ENCODE measurements at regions not wholly inside any gene's neighbourhood (a gene's known extent, or its start where the extent isn't known, plus 50 kb on each side); places are given as distances from the start of the nearest gene placed in this dataset.

DNA sequence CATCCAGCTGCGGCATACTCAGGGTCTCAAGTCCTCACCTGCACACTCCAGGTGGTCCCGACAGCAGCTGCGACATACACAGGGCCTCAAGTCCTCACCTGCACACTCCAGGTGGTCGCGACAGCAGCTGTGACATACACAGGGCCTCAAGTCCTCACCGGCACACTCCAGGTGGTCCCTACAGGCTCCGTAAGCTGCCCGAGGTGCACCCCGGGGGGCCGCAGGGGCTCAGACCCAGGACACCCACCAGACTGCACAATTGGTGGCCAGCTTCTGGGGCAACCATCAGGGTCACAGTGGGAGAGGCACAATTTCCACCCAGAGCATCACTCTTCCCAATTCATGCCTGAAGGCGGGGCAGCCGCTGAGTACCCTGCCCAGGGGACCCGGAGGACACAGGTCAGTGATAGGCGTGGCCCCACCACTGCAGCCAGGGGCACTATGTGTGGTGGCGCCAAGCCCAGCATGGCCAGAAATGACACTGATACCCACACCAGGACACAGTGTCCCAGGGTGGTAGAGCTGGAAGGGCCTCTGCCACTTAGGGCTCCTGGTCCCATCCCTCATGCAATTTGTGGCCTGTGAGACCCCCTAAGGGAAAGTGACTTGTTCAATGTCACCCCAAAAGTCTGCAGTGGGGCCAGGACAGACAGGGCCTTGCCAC is 57.5 kb upstream of the ZNF469 start:
- no peak for DNase-seq

DNA sequence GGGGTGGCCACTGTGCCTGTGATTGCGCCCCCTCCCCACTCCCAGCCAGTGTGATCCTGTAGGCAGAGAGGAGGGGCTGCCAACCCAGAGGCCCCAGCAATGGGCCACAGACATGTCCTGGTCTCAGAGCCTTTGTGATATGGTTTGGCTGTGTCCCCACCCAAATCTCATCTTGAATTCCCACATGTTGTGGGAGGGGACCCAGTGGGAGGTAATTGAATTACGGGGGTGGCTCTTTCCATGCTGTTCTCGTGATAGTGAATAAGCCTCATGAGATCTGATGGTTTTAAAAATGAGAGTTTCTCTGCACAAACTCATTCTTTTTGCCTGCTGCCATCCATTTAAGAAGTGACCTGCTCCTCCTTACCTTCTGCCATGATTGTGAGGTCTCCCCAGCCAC is 56.8 kb upstream of the ZNF469 start:
- no peak for DNase-seq

DNA sequence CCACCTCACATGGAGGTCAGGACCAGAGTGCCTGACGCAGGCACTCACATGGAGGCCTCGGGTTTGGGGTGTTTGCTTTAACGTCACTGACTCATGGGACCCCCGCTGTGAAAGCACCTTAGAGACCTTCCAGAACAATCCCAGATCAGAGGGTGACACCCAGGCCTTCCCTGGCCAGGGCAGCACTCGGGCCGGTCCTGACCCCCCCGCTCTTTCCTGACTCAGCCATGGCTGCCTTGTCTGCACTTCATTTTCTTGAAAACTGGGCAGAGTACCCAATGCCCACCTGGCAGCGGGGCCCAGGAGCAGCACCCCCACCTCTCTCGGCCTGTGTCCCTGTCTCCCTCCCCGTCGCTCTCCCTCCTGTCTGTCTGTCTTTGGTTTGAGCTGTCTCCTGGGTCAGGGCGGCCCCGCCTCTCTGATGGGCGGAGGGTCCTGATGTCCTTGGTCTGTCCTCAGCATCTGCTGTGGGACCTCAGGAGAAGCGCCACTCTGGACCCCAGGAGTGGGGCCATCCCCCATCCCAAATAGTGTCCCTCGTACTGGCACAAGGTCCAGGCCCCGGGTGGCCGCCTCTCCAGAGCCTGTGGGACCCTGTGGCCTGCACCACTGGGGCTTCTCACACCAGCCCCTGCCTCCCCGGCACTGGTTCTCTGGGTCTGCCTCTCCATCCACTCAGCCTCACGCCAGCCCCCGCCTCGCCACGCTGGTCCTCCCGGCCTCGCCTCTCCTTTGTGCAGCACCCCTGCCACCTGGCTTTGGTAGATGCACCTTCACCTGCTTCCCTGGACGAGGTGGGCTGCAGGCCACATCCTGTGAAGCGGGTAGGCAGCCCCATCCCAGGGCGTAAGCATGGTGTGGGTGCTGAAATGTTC is 55.9 kb upstream of the ZNF469 start:
- no peak for DNase-seq

DNA sequence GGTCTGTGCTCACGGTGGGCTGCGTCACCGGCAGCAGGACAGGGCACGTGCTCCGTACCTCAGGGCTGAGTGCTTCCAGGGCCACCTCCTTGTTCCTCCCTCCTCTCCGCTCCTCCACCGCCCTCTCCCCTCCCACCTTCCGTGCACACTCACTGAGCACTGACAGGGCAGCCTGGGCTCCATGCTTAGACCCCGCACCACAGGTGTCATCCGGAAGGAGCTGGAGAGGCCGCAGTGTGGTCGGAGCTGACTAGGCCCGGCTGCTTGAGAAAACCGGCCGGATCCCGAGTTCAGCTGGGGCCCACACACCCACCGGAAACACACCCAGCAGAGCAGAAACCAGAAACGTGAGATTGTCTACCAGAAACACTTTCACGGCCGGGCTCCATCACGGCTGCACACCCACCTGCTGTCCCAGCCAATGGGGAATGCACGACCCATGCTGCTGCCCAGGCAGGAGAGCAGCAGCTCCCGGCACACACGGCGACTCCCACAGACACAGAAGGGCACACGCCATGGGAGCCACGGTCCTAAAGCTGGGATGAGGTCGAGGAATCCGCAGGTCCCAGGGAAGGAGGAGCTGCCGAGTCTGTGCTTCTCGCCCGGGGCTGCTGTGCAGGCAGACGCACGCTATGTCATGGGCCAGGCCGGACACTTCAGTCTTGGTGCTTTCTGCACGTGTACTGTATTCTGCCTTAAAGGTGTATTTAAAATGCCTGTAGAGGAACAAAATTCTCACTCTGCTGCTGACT is 55.0 kb upstream of the ZNF469 start:
- DNase-seq = no peak

DNA sequence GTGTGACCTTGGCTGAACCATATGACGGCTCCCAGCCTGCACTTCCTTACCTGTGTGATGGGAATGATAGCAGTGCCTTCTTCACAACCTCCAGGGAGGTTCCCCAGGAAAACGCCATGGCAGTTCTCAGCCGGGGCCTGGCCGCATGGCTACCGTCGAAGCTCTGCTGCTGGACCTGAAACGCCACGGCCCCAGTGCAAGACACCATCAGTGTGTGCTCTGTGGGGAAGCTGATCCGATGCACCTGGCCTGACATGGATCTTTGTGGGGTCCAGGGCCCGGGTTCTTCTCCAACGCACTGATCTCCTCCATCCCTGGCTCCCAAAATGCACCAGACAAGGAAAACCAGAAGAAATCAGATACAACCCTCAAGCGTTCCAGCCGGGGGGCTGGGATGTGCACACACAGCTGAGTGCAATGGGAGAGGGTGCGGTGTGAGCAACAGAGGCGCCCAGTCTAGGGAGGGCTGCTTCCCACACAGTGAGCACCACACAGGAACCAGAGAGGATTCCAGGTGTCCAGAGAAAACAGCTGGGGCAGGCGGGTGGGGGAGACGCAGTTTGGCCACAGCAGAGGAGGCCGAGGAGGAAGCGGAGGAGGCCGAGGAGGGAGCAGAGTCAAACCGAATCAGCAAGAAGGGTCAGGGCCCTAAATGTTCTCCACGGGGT is 54.3 kb upstream of the ZNF469 start:
- DNase-seq = no peak

DNA sequence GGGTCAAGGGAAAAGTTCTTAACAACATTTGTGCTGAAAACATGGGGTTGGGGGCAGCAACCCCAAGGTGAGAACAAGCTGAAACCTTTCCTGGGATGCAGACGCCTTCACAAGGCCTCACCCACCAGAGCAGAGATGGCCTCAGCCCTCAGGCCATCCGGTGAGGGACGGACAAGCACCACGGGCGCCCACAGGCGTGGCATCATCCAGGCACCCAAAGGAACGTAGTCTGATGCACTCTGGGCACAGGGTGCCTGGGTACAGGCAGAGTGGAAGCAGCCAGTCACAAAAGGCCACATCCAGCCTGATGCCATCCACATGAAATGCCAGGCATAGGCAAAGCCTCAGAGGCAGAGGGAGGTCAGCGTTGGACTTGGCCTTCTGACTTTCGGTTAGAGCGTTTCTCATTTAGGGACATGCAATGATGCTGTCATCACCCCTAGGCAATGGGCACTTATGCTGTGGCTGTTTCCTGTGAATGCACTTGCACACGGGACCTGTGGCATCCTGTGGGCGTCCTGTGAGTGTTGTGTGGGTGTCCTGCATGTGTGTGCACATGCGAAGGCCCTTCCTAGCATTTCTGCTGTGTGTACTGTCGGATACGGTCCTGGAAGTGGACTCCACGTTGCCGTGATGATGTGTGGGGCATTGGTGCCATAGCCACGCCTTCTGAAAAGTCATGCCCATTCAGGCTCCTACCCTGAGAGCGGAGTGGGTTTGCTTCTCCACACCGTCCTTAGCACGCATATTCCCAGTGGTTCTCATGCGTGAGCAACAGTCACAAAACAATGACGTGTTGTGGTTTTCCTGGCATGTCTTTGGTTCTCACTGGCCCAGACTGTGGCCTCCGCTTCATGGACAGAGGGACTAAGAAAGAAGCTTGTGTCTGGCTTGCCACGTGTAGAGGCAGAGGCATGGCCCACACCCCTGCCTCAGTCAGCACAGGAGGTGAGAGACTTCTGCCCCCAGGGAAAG is 52.7 kb upstream of the ZNF469 start:
- DNase-seq = no peak

DNA sequence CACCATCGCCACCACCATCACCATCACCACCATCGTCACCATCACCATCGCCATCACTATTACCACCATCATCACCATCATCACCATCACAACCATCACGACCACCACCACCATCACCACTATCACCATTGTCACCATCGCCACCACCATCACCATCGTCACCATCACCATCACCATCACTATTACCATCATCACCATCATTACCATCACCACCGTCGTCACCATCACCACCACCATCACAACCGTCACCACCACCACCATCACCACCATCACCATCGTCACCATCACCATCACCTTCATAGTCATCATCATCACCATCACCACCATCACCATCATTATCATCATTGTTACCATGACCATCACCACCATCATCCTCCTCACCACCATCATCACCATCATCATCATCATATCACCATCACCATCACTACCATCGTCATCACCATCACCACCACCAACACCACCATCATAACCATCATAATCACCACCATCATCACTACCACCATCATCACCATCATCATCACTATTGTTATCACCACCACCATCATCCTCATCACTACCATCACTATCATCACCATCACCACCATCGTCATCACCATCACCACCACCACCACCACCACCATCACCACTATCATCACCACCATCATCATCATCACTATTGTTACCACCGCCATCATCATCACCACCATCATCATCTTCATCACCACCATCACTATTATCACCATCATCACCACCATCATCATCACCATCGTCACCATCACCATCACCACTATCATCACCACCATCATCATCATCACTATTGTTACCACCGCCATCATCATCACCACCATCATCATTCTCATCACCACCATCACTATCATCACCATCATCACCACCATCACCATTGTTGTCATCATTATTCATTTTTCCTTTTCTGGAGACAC is 51.5 kb upstream of the ZNF469 start:
- DNase-seq = no peak

DNA sequence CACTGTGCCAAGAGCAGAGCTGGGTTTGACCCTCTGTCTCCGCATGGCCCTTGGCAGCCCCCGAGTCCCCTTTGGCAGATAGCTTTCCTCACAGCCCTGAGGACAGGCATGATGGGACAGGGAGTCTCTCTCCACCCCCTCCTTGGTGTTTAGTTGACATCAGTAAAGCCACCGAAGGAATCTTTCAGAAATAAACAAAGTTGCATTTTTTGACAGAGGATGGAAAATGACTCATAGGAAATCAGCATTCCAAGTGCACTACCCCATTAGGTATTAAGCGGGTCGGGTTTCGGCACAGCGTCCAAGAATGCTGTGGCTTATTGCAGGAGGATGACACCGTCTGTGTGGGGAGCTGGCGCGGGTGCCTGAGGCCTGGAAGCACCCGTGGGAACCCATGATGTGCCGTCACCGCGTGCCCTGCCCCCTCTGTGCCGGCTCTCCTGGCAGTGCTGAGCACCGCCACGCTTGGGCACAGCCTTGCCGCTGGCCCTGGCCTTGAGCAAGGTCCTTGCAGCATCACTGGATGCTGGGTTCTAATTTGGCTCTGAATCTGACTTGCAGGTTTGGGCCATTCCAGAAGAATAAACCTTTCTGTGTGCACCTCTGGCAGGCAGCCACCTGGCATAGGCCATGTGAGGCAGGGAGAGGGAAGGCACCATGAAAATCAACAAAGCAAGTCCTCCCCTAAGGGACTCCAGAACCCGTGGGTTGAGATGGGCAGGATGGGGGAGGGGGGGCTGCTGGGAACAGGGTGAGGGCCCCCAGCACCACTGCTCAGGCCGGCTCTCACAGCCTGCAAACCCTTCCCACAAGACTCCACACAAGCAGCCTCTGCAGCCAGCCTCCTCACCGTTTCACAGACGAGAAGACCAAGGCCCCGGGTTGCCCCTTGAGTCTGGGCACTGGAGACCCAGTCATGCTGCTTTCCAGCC is 50.5 kb upstream of the ZNF469 start:
- DNase-seq = no peak

DNA sequence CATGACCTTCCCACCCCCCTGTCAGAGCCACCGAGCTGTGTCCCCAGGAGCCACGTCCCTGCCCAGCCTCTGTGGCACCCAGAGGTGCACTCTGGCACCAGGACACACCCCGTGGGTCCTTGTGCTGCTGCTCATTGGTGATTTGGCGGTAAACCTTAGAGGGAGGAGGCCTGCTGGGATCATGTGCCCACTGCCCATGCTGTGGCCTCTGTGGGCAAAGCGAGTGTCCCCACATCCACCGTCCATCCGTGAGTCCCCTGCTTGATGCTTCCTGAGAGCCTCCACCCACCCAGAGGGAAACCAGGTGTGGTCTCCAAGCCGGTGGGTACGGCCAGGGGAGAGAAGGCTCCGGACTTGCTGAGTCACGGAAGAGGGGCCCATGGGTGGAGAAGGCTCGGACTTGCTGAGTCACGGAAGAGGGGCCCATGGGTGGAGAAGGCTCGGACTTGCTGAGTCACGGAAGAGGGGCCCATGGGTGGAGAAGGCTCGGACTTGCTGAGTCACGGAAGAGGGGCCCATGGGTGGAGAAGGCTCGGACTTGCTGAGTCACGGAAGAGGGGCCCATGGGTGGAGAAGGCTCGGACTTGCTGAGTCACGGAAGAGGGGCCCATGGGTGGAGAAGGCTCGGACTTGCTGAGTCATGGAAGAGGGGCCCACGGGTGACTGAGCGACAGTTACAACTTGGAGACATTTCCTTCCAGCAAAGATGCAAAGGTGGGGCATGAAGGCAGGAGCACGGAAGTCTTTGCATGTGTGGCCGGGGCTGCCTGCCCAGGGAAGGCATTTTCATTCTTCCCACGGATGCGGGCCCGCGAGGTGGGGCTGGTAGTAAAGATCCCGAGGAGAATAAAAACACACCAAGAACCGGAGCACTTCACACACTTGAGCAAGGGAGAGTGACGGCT is 49.6 kb upstream of the ZNF469 start:
- peak; percentile 22 to 30 for DNase-seq
